Psoas muscle (tissue), 7 donors: ENCODE measurements at regions not wholly inside any gene's neighbourhood (a gene's known extent, or its start where the extent isn't known, plus 50 kb on each side); places are given as distances from the start of the nearest gene placed in this dataset.

ENCODE experiments used
- ATAC-seq, 4 donors: fragments of 200-7000 bp; cut with Tn5 transposase; one replicate each; pipeline ENCODE4 v1.9.1; 2020; ENCODE audit warnings: moderate library complexity in 3 of 4, mild to moderate bottlenecking in 2 of 4
- DNase-seq, 2 donors: peaks; one replicate each; pipeline ENCODE4 v3.0.0-alpha.2; 2020
- H3K27ac ChIP-seq: fragments of 200-600 bp; one replicate; pipeline ENCODE4 v1.8.0; 2022
- H3K27me3 ChIP-seq, 3 donors: fragments of 200-600 bp in 1 of 3; one replicate each; pipeline versions ENCODE4 v1.6.1 to v1.8.0; 2013 to 2022; ENCODE audit warnings: low read length in 2 of 3, mild to moderate bottlenecking in 2 of 3, moderate library complexity in 1 of 3; ENCODE audit not compliant: insufficient read depth in 3 of 3
- H3K36me3 ChIP-seq, 2 donors: fragments of 200-600 bp in 1 of 2; one replicate each; pipeline versions ENCODE4 v1.6.1 to v1.8.0; 2013 to 2022; ENCODE audit warnings: low read depth in 1 of 2, mild to moderate bottlenecking in 1 of 2, moderate library complexity in 1 of 2; ENCODE audit not compliant: insufficient read depth in 1 of 2
- H3K4me1 ChIP-seq: fragments of 200-600 bp; one replicate; pipeline ENCODE4 v1.8.0; 2022
- H3K4me3 ChIP-seq: fragments of 200-600 bp; one replicate; pipeline ENCODE4 v1.8.0; 2022; ENCODE audit warnings: mild to moderate bottlenecking
- H3K9me3 ChIP-seq: fragments of 200-600 bp; one replicate; pipeline ENCODE4 v1.8.0; 2022
- CTCF ChIP-seq: fragments of 200-600 bp; IDR thresholded peaks from one replicate; pipeline ENCODE4 v1.8.0; 2022; ENCODE audit warnings: antibody characterized with exemption
- WGBS, 3 donors: extraction: QIAGEN DNeasy Blood & Tissue Kit; methylation state at CpG; one replicate each; pipeline versions ENCODE4 v1.1.6 to v1.1.7; 2013; 5-methylcytosine and 5-hydroxymethylcytosine counted together
- intact Hi-C, 2 donors: fragments of 100-400 bp; cut with DNase I; formaldehyde crosslinking; loops; one replicate each; pipeline versions ENCODE4 v1.11.0 to v1.14.2; 2022
- donor health status: healthy with polysubstance abuse.
- donor health status: DM: no; HTN: no; CAD: no; lungs with moderate emphysema.
- donor health status: Bipolar disorder and iron deficiency.
- donor health status: healthy.
- donor health status: DM: yes; HTN: yes; CAD: no.
- donor health status: DM: no; HTN: no; CAD: no.
- donor health status: DM: yes; HTN: yes; CAD: no.

GRCh38 chrX:39759526-39760224, 338.1 kb downstream of the BCOR start:
- DNase-seq (no peak), ATAC-seq (no peak)
- H3K4me1 ChIP-seq = peaks cover 14% of the 10 kb centered on the region
- intact Hi-C loops = no loop called here
- WGBS, 3 donors = 29 to 47% (median 34%) methylated on average over 10 to 15 of the region's 15 CpGs
- TF ChIP-seq CTCF = no peak
- peaks cover 0 to 6% (median 0%) of the 10 kb centered on the region in 3 donors for H3K27me3 ChIP-seq
- H3K9me3 ChIP-seq = no peaks in the 10 kb centered on the region
- no peak overlapping the region for H3K4me3 ChIP-seq
- peak overlapping the region; percentile 36 for H3K27ac ChIP-seq
- no peaks in the 10 kb centered on the region for H3K36me3 ChIP-seq

GRCh38 chrX:39760930-39761329, 336.8 kb downstream of the BCOR start:
- no peak for DNase-seq
- no peaks in the 10 kb centered on the region for H3K36me3 ChIP-seq
- H3K27ac ChIP-seq = no peak overlapping the region
- TF ChIP-seq CTCF = no peak
- no peak for ATAC-seq
- WGBS, 3 donors = 75 to 100% (median 90%) methylated on average over 3 of the region's 3 CpGs
- H3K27me3 ChIP-seq = peaks cover 0 to 9% (median 0%) of the 10 kb centered on the region in 3 donors
- intact Hi-C loops = no loop called here
- no peaks in the 10 kb centered on the region for H3K9me3 ChIP-seq
- H3K4me1 ChIP-seq = peaks cover 5% of the 10 kb centered on the region
- no peak overlapping the region for H3K4me3 ChIP-seq

GRCh38 chrX:39762266-39762841, 335.4 kb downstream of the BCOR start:
- intact Hi-C loops = no loop called here
- Histone ChIP-seq H3K9me3 (no peaks in the 10 kb centered on the region), H3K36me3 (no peaks in the 10 kb centered on the region), H3K4me3 (no peak overlapping the region), H3K4me1 (peaks cover 5% of the 10 kb centered on the region), H3K27ac (no peak overlapping the region), H3K27me3 (peaks cover 0 to 9% (median 0%) of the 10 kb centered on the region in 3 donors)
- ATAC-seq = no peak
- no peak for TF ChIP-seq CTCF
- WGBS, 3 donors = 84 to 88% (median 87%) methylated on average over 5 of the region's 5 CpGs
- no peak for DNase-seq

GRCh38 chrX:39764441-39764914, 333.3 kb downstream of the BCOR start:
- Histone ChIP-seq H3K9me3 (no peaks in the 10 kb centered on the region), H3K27me3 (peaks cover 0 to 15% (median 0%) of the 10 kb centered on the region in 3 donors), H3K4me1 (peaks cover 3% of the 10 kb centered on the region), H3K36me3 (no peaks in the 10 kb centered on the region), H3K27ac (no peak overlapping the region), H3K4me3 (no peak overlapping the region)
- DNase-seq (no peak), ATAC-seq (no peak)
- 67 to 91% (median 74%) methylated on average over 10 of the region's 10 CpGs for whole genome bisulfite sequencing, 3 donors
- TF ChIP-seq CTCF = no peak
- intact Hi-C loops = no loop called here
